ENCODE measurements at regions not wholly inside any gene's neighbourhood (a gene's known extent, or its start where the extent isn't known, plus 50 kb on each side); places are given as distances from the start of the nearest gene placed in this dataset.

DNA sequence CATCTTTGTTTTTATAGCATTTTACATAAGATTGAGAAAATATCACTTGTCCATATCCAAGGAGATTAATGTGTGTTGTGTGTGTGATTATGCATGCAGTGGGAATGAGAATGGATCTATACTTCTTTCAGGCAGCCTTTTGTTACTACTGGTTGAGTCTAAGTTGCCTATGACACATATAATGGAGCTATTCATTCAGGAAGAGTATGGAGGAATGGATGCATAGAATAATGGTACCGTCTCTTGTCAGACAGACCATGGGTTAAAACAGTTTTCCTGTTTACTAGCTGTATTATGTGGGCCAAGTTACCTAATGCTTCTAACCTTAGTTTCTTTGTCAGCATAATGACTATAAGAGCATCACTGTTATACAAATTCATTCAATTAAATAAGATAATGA lies 155.4 kb upstream of the KYNU start:
- no peak for ATAC-seq
- intact Hi-C loops (cut with micrococcal nuclease) = no loop called here
- no peak for DNase-seq
- POLR2A ChIA-PET = no interaction called here
- Mint-ChIP-seq H3K36me3 (ENCODE audit: low read depth) (no peaks in the 10 kb centered on the region), H3K27me3 (no peaks in the 10 kb centered on the region), H3K4me3 (no peak overlapping the region), H3K9me3 (no peaks in the 10 kb centered on the region), H3K4me1 (ENCODE audit: low read depth) (no peaks in the 10 kb centered on the region), H3K27ac (no peak overlapping the region)
- no peak for TF ChIP-seq CTCF (IDR thresholded peaks at IDR 0.05)
- CTCF ChIA-PET = no interaction called here

- Mint-ChIP-seq H3K27ac (no peak overlapping the region), H3K9me3 (no peaks in the 10 kb centered on the region), H3K27me3 (no peaks in the 10 kb centered on the region), H3K4me1 (ENCODE audit: low read depth) (no peaks in the 10 kb centered on the region), H3K4me3 (no peak overlapping the region), H3K36me3 (ENCODE audit: low read depth) (no peaks in the 10 kb centered on the region)
- ChIA-PET POLR2A (no interaction called here), CTCF (no interaction called here)
- intact Hi-C loops (cut with micrococcal nuclease) = no loop called here
- no peak for TF ChIP-seq CTCF (IDR thresholded peaks at IDR 0.05)
- ATAC-seq (no peak), DNase-seq (no peak)
Observed at GRCh38 chr2:142721015-142721414, 156.4 kb upstream of the KYNU start.

DNA sequence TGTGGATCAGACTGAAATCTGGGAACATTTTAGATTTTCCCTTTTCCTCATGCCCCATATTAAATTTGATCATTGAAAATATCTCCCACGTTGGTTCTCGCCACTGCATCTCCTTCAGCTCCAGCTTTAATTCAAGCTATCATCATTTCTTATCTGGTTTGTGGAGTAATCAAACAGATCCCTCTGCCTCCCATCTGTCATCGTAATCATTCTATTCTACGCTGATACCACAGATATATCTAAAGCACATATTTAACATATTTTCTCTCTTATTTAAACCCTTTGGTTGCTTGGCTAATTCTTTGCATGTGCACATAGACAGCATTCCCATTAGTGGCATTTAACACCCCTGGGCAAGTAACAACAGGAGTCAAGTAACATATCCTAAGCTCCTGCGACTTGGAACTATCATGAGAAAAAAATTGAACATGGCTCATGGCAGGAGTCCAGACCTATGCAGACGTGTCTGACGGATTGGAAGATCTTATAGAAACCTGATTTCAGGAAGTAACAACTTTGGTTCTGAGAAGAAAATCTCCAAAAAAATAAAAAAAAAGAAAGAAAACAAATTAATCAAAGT lies 158.8 kb upstream of the KYNU start:
- H3K27me3 Mint-ChIP-seq = no peaks in the 10 kb centered on the region
- DNase-seq (no peak), ATAC-seq (no peak)
- no peaks in the 10 kb centered on the region for H3K36me3 Mint-ChIP-seq (ENCODE audit: low read depth)
- H3K27ac Mint-ChIP-seq = no peak overlapping the region
- intact Hi-C loops (cut with micrococcal nuclease) = no loop called here
- no peak overlapping the region for H3K4me3 Mint-ChIP-seq
- H3K9me3 Mint-ChIP-seq = no peaks in the 10 kb centered on the region
- TF ChIP-seq CTCF (IDR thresholded peaks at IDR 0.05) = no peak
- H3K4me1 Mint-ChIP-seq (ENCODE audit: low read depth) = no peaks in the 10 kb centered on the region
- CTCF ChIA-PET = no interaction called here
- POLR2A ChIA-PET = interaction anchor here (0.6 kb wide), 1 partner anchor 43 kb away, joined by 3 read pairs; no protein-coding TSS in a partner anchor

DNA sequence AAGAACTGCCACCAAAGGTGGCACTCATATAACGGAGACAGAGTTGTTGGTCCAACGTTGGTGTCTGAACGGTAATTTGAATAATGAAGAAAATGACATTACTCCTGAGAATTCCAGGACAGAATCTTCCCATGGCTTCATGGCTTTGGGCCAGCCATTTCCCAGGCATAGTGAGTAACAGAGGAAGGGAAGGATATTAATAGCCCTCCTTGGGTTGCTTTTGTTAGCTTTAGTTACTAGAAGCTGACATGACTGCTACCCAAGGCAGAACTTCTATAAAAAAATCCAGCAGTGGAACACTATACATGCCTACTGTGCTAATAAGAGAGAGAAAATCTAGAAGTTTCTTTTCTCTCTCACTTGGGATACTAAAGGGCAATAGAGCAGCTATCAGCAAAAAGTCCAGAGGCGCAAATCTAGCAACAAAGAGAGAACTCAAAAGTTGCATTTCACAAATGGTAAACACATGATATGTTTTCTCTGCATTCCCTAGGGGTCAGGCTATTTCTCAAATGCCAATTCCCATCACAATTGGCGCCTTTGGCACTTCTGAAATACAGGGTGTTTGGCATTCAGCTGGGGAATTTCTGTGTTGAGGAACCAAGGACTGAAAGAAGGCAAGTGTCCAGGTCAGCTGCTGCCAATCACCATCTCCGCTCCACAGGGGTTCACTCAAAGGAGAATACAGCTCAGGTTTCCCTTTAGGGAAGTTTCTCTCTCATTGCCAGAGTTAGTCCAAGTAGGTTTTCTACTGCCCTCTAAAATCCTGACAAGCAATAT lies 160.8 kb upstream of the KYNU start:
- intact Hi-C loops (cut with micrococcal nuclease) = no loop called here
- H3K36me3 Mint-ChIP-seq (ENCODE audit: low read depth) = no peaks in the 10 kb centered on the region
- no peaks in the 10 kb centered on the region for H3K4me1 Mint-ChIP-seq (ENCODE audit: low read depth)
- no peaks in the 10 kb centered on the region for H3K27me3 Mint-ChIP-seq
- no peak for TF ChIP-seq CTCF (IDR thresholded peaks at IDR 0.05)
- no peak overlapping the region for H3K27ac Mint-ChIP-seq
- ChIA-PET POLR2A (no interaction called here), CTCF (no interaction called here)
- ATAC-seq (no peak), DNase-seq (no peak)
- no peak overlapping the region for H3K4me3 Mint-ChIP-seq
- H3K9me3 Mint-ChIP-seq = peaks cover 2% of the 10 kb centered on the region

GRCh38 chr2:142714600-142714999 lies 162.9 kb upstream of the KYNU start:
- ChIA-PET CTCF (no interaction called here), POLR2A (no interaction called here)
- no peak for DNase-seq
- H3K36me3 Mint-ChIP-seq (ENCODE audit: low read depth) = no peaks in the 10 kb centered on the region
- intact Hi-C loops (cut with micrococcal nuclease) = no loop called here
- no peak for ATAC-seq
- no peaks in the 10 kb centered on the region for H3K27me3 Mint-ChIP-seq
- no peak overlapping the region for H3K4me3 Mint-ChIP-seq
- peaks cover 2% of the 10 kb centered on the region for H3K9me3 Mint-ChIP-seq
- H3K4me1 Mint-ChIP-seq (ENCODE audit: low read depth) = no peaks in the 10 kb centered on the region
- no peak overlapping the region for H3K27ac Mint-ChIP-seq
- TF ChIP-seq CTCF (IDR thresholded peaks at IDR 0.05) = no peak
